ENCODE measurements at regions not wholly inside any gene's neighbourhood (a gene's known extent, or its start where the extent isn't known, plus 50 kb on each side); places are given as distances from the start of the nearest gene placed in this dataset.

DNA sequence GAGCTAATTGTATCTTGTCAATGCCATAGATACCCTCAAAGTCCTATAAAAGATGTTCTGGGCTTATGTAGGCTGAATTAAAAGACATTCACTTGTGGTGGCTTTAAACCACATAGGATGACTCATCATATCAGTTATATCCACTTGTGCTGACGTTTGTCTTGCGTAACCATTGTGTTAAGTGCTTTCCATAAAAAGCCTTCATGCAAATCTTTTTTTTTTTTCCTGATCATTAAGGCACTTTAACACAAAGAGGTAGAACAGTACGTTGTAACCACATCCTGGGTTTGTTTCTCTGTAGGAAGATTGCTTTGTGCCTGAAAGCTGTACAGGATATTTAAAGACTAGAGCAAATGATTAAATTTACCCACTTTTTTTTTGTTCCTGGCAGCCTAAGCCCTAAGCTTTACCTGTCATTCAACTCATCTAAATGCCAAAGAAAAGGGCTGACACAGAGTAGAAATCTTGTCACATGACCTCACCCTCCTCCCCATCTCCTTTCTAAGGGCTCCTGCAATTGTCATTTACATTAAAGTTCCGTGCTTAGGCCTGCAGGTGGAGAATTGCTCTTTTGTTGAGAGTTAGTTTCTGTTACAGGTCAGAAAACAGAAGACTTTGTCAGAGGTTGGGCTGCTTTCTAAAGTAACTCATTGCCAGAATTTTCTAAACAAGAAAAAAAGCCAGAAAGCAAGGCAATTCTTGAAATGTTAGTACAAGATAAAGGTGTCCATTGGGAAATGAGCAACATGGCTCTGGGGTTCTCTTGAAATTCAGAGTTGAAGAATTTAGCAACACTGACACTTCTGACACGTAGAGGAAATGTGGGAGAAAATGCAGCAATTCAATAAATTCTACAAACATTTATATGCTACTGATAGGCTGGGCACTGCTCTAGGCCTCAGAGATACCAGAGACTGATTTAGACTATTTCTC, 555.6 kb downstream of the PPARGC1A start (continued):
- TF ChIP-seq, protein P1, sequence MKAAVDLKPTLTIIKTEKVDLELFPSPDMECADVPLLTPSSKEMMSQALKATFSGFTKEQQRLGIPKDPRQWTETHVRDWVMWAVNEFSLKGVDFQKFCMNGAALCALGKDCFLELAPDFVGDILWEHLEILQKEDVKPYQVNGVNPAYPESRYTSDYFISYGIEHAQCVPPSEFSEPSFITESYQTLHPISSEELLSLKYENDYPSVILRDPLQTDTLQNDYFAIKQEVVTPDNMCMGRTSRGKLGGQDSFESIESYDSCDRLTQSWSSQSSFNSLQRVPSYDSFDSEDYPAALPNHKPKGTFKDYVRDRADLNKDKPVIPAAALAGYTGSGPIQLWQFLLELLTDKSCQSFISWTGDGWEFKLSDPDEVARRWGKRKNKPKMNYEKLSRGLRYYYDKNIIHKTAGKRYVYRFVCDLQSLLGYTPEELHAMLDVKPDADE (conservative IDR thresholded peaks at IDR 0.05; ENCODE audit: control insufficient read depth, low read depth, low read length): no peak
- TF ChIP-seq SAFB2 (IDR thresholded peaks at IDR 0.05; ENCODE audit: borderline replicate concordance, low read depth, low read length, severe bottlenecking) (no peak), ZNF134 (CRISPR knock-in tag; conservative IDR thresholded peaks at IDR 0.05) (no peak), CBX3 (IDR thresholded peaks at IDR 0.05; ENCODE audit: borderline replicate concordance in 1 of 2, low read length in 2 of 2) (no peak), ZNF583 (CRISPR knock-in tag; IDR thresholded peaks at IDR 0.05) (no peak)

DNA sequence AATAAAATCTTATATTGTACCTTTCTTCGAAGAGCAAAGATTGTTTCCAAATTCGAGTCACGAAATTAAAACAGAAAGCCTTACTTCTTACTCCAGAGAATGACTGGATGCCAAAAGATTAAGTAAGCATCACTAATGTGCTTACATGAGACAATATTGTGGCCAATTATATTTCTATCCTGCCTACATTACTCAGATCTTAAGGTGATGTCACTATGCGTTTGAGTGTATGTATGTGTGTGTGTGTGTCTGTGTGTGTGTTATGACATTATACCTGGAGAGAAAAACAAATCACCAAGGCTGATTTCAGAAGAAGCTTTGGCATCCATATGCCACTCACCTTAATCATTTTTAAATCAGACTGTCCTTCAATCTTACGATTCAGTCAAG, 556.3 kb downstream of the PPARGC1A start:
- WGBS (ENCODE audit: insufficient coverage, low coverage, missing lambda C conversion rate): 12% methylated on average over 5 of the region's 5 CpGs
- Histone ChIP-seq H3K9me3 (replicated peaks; ENCODE audit: control insufficient read depth, insufficient read depth, low read depth, low read length) (no peaks in the 10 kb centered on the region), H3K27me3 (ENCODE audit: control insufficient read depth in 2 of 2, insufficient read depth in 2 of 2, low read length in 2 of 2) (no peaks in the 10 kb centered on the region), H2AFZ (ENCODE audit: low read depth, low read length) (no peak overlapping the region), H3K4me3 (no peak overlapping the region), H3K79me2 (ENCODE audit: control insufficient read depth, insufficient read depth, low read length) (no peaks in the 10 kb centered on the region), H3K9me1 (ENCODE audit: control insufficient read depth, insufficient read depth, low read length) (no peaks in the 10 kb centered on the region), H3K27ac (ENCODE audit: extremely low read depth, low read depth, low read length) (peak overlapping the region; percentile 63; the same call in 2 of the 3 replicates), H3K36me3 (ENCODE audit: control insufficient read depth, insufficient read depth, low read length) (no peaks in the 10 kb centered on the region), H3K4me1 (replicated peaks in 1 of 2; ENCODE audit: control insufficient read depth in 2 of 2, insufficient read depth in 2 of 2, low read length in 2 of 2) (peaks cover 0 to 2% of the 10 kb centered on the region in 2 experiments; a peak in 2 of 5 replicates), H4K20me1 (replicated peaks; ENCODE audit: control insufficient read depth, insufficient read depth, low read length) (no peaks in the 10 kb centered on the region), H3K4me2 (ENCODE audit: insufficient read depth, low read length) (peak overlapping the region; percentile 22; the same call in 1 of the 2 replicates), H3K9ac (ENCODE audit: insufficient read depth in 1 of 2, low read depth in 2 of 2, low read length in 2 of 2) (no peak overlapping the region)
- FAIRE-seq (no peak), ATAC-seq (no peak; the same call in 2 of the 3 replicates), DNase-seq (ENCODE audit: extremely low read depth in 1 of 4, low spot score in 3 of 4) (no peak)
- intact Hi-C loops (cut with micrococcal nuclease) (no loop called here), in situ Hi-C loops (cut with MboI) (no loop called here)
- BruUV-seq (replicated peaks): no TSS peak
- CTCF ChIA-PET (ENCODE audit: low intra/inter-chr PET ratio): no interaction called here
- POLR2A ChIA-PET: no interaction called here
- TF ChIP-seq CREB1 (IDR thresholded peaks at IDR 0.05) (no peak), CREB1 (CRISPR knock-in tag; IDR thresholded peaks at IDR 0.05) (0 out of 2 replicates have a peak, but pooled peaks have one; percentile 11), ZNF311 (CRISPR knock-in tag; IDR thresholded peaks at IDR 0.05) (no peak)

Data from K562 (cell line).